ENCODE measurements at regions not wholly inside any gene's neighbourhood (a gene's known extent, or its start where the extent isn't known, plus 50 kb on each side); places are given as distances from the start of the nearest gene placed in this dataset.

DNA sequence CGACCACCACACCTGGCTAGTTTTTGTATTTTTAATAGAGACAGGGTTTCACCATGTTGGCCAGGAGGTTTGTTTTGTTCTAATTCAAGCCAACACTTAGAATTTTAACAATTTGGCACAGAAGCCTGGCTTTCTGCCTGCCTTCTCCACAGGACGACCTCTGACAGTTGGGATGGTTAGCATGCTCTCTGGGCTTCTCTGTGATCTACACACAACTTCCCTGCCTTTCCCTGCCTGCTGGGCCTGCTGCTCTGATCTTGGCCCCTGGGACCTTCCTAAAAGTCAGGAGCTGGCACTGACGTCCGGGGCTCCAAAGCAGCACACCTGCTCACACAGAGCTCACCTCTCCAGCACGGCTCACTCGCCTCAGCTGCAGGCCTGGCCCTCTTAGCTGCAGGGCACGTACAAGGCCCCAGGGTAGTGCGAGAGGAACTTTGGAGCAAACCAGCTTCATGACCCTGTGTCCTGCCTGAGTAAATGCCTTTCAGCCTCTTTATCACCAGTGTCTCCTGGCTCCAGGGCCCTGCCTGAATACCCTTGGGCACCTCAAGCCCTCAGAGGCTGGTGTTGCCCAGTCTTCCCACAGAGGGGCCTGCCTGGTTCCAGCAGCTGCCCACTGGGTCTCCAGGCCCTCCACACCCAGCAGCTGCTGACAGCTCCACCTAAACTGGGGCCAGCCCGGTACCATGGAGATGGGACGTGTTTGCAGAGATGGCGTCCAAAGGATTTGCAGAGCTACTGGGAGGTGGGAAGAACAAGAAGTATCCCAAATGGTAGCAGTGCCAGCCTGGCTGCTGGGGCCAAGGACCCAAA lies 96.0 kb downstream of the PSMB1 start:
- Mint-ChIP-seq H3K9me3 (no peaks in the 10 kb centered on the region), H3K27ac (peak overlapping the region in 1 of 8 donors; percentile 70), H3K27me3 (peaks cover 7 to 12% of the 10 kb centered on the region in 2 donors), H3K36me3 (no peaks in the 10 kb centered on the region), H3K4me1 (peaks cover 13 to 22% (median 20%) of the 10 kb centered on the region in 3 donors), H3K4me3 (no peak overlapping the region)
- Histone ChIP-seq H3K36me3 (ENCODE audit: insufficient read depth, low read length) (no peaks in the 10 kb centered on the region), H3K9me3 (ENCODE audit: low read length) (no peaks in the 10 kb centered on the region), H3K4me3 (ENCODE audit: low read length) (no peak overlapping the region), H3K27me3 (ENCODE audit: insufficient read depth, low read length, poor library complexity, severe bottlenecking) (no peaks in the 10 kb centered on the region), H3K27ac (ENCODE audit: low read depth, low read length) (no peak overlapping the region), H3K4me1 (ENCODE audit: insufficient read depth, low read length) (peaks cover 7% of the 10 kb centered on the region)
- POLR2A ChIA-PET: no interaction called here
- DNase-seq: no peak
- CTCF ChIA-PET: no interaction called here
